Neural progenitor cell (in vitro differentiated cells): ENCODE measurements at regions not wholly inside any gene's neighbourhood (a gene's known extent, or its start where the extent isn't known, plus 50 kb on each side); places are given as distances from the start of the nearest gene placed in this dataset.

Experiments used
- DNase-seq: peaks from one replicate; pipeline ENCODE4 v3.0.0-alpha.2; 2016; ENCODE audit warnings: low spot score
- H2AFZ ChIP-seq: fragments of 200-600 bp; sonication (generic); replicated peaks from 2 replicates; pipeline ENCODE4 v1.6.1; 2016; ENCODE audit warnings: antibody characterized with exemption
- H3F3A ChIP-seq: fragments of 200-600 bp; sonication (generic); 2 replicates; pipeline ENCODE4 v1.6.1; 2016; ENCODE audit warnings: antibody characterized with exemption, low read depth
- H3K27ac ChIP-seq: fragments of 200-600 bp; sonication (generic); 2 replicates; pipeline ENCODE4 v1.5.1; 2016; ENCODE audit warnings: mild to moderate bottlenecking
- H3K27me3 ChIP-seq: fragments of 200-600 bp; sonication (generic); 2 replicates; pipeline ENCODE4 v1.6.1; 2016; ENCODE audit warnings: mild to moderate bottlenecking, moderate library complexity
- H3K36me3 ChIP-seq: fragments of 200-600 bp; sonication (generic); 2 replicates; pipeline ENCODE4 v1.5.1; 2016
- H3K4me1 ChIP-seq: fragments of 200-600 bp; sonication (generic); 2 replicates; pipeline ENCODE4 v1.6.1; 2016; ENCODE audit warnings: mixed run types
- H3K4me2 ChIP-seq: fragments of 200-600 bp; sonication (generic); 2 replicates; pipeline ENCODE4 v1.6.1; 2016
- H3K4me3 ChIP-seq: fragments of 200-600 bp; sonication (generic); 2 replicates; pipeline ENCODE4 v1.5.1; 2016
- H3K79me2 ChIP-seq: fragments of 200-600 bp; sonication (generic); 2 replicates; pipeline ENCODE4 v1.6.1; 2016; ENCODE audit warnings: low read depth
- H3K9ac ChIP-seq: fragments of 200-600 bp; sonication (generic); 2 replicates; pipeline ENCODE4 v1.6.1; 2016
- H3K9me3 ChIP-seq: fragments of 200-600 bp; sonication (generic); 2 replicates; pipeline ENCODE4 v1.5.1; 2016; ENCODE audit warnings: low read depth
- H4K20me1 ChIP-seq: fragments of 200-600 bp; sonication (generic); 2 replicates; pipeline ENCODE4 v1.6.1; 2016; ENCODE audit warnings: low read depth
- H3K27ac Mint-ChIP-seq: 3 replicates; pipeline ENCODE4 v1.8.0; 2021; ENCODE audit warnings: mixed read lengths
- H3K27me3 Mint-ChIP-seq: 2 replicates; pipeline ENCODE4 v1.8.0; 2022; ENCODE audit warnings: low read depth, mild to moderate bottlenecking, inconsistent platforms, moderate library complexity, mixed read lengths; ENCODE audit not compliant: insufficient read depth
- H3K36me3 Mint-ChIP-seq: 3 replicates; pipeline ENCODE4 v1.8.0; 2021; ENCODE audit warnings: mixed read lengths
- H3K4me1 Mint-ChIP-seq: 3 replicates; pipeline ENCODE4 v1.8.0; 2021; ENCODE audit warnings: mixed read lengths
- H3K4me3 Mint-ChIP-seq: 3 replicates; pipeline ENCODE4 v1.8.0; 2021; ENCODE audit warnings: mild to moderate bottlenecking, moderate library complexity, mixed read lengths
- H3K9me3 Mint-ChIP-seq: 3 replicates; pipeline ENCODE4 v1.8.0; 2020; ENCODE audit warnings: mixed read lengths
- EZH2 ChIP-seq: fragments of 200-600 bp; sonication (generic); IDR thresholded peaks from 2 replicates; pipeline ENCODE4 v1.6.1; 2017; ENCODE audit warnings: antibody characterized with exemption, mild to moderate bottlenecking, moderate library complexity
- EZH2phosphoT487 ChIP-seq: fragments of 200-600 bp; sonication (generic); IDR thresholded peaks from 2 replicates; pipeline ENCODE4 v1.6.1; 2017; ENCODE audit warnings: antibody characterized with exemption
- TF ChIP-seq, protein P1 (sequence below): fragments of 200-600 bp; sonication (generic); IDR thresholded peaks from 2 replicates; pipeline ENCODE4 v1.5.1; 2017; ENCODE audit warnings: antibody characterized with exemption, mild to moderate bottlenecking

DNA sequence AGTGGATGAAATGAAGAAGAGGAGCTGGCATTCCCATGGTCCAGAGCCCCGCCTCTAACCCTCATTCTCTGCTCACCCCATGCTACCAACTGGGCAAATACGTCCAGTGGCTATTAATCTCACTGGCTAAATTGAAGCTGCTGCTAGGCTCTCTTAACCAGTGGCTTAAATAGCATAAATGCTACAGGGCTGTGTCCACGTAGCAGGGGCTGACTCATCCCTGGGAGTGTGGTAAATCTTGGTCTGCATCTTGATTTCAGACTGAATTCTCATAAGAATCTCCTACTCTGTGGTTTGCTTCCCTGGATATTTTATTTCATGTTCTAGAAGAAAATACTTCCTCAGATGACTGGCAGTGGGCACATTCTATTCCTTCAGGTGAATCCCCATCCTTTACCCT, 193.1 kb upstream of the ARG1 start:
- H3K36me3 Mint-ChIP-seq = peaks cover under 1% of the 10 kb centered on the region
- no peak overlapping the region for H3K9ac ChIP-seq
- peaks cover 6% of the 10 kb centered on the region for H3K4me1 ChIP-seq
- H3K27me3 ChIP-seq = no peaks in the 10 kb centered on the region
- H3K27me3 Mint-ChIP-seq = peaks cover 6% of the 10 kb centered on the region
- H3K79me2 ChIP-seq = no peaks in the 10 kb centered on the region
- H3F3A ChIP-seq = no peaks in the 10 kb centered on the region
- H3K27ac Mint-ChIP-seq = no peak overlapping the region
- peaks cover under 1% of the 10 kb centered on the region for H3K9me3 Mint-ChIP-seq
- no peak for DNase-seq
- H3K9me3 ChIP-seq = no peaks in the 10 kb centered on the region
- no peak overlapping the region for H3K4me3 ChIP-seq
- peaks cover 36% of the 10 kb centered on the region for H3K4me1 Mint-ChIP-seq
- no peak overlapping the region for H3K4me2 ChIP-seq
- H2AFZ ChIP-seq = no peak overlapping the region
- no peak overlapping the region for H3K4me3 Mint-ChIP-seq
- TF ChIP-seq EZH2phosphoT487 (no peak), EZH2 (no peak)
- TF ChIP-seq, protein P1, sequence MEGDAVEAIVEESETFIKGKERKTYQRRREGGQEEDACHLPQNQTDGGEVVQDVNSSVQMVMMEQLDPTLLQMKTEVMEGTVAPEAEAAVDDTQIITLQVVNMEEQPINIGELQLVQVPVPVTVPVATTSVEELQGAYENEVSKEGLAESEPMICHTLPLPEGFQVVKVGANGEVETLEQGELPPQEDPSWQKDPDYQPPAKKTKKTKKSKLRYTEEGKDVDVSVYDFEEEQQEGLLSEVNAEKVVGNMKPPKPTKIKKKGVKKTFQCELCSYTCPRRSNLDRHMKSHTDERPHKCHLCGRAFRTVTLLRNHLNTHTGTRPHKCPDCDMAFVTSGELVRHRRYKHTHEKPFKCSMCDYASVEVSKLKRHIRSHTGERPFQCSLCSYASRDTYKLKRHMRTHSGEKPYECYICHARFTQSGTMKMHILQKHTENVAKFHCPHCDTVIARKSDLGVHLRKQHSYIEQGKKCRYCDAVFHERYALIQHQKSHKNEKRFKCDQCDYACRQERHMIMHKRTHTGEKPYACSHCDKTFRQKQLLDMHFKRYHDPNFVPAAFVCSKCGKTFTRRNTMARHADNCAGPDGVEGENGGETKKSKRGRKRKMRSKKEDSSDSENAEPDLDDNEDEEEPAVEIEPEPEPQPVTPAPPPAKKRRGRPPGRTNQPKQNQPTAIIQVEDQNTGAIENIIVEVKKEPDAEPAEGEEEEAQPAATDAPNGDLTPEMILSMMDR = no peak
- H3K27ac ChIP-seq = no peak overlapping the region
- no peaks in the 10 kb centered on the region for H3K36me3 ChIP-seq
- no peaks in the 10 kb centered on the region for H4K20me1 ChIP-seq

DNA sequence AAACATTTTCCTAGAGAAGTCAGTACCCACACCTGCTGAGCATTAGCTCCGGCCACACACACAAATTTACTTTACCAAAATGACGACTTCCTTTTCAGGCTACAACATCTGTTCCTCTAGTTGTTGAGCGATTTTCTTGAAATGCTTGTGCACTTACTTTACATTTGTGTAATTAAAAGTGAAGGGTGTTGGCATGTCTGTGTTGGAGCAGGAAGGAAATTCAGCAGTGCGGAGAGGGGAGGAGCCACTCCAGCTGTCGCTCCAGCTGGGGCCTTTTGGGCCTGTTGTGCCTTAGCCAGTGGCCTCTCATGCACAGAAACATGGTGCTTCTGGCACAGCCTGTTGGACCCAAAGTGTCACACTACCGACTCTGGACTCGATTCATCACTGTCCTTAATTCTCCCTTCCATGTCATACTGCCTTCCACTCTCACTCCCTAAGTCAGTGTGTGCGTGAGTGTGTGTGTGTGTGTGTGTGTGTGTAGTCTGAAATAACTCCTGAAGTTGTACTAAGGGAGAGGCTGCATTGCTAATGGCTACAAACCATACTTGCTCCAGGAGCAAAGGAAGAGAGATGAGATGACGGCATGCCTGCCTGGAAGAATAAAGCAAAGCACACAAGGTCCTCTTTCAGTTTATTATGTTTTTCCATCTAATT, 191.8 kb upstream of the ARG1 start:
- Histone ChIP-seq H3K4me3 (no peak overlapping the region), H3K36me3 (no peaks in the 10 kb centered on the region), H4K20me1 (no peaks in the 10 kb centered on the region), H3K27me3 (no peaks in the 10 kb centered on the region), H3K79me2 (no peaks in the 10 kb centered on the region), H3K9ac (no peak overlapping the region), H3K4me2 (no peak overlapping the region), H3F3A (no peaks in the 10 kb centered on the region), H2AFZ (no peak overlapping the region), H3K9me3 (no peaks in the 10 kb centered on the region), H3K27ac (no peak overlapping the region), H3K4me1 (peaks cover 6% of the 10 kb centered on the region)
- Mint-ChIP-seq H3K36me3 (peaks cover 8% of the 10 kb centered on the region), H3K4me3 (no peak overlapping the region), H3K27ac (peak overlapping the region; percentile 64), H3K27me3 (peaks cover 11% of the 10 kb centered on the region), H3K4me1 (peaks cover 36% of the 10 kb centered on the region), H3K9me3 (peaks cover 10% of the 10 kb centered on the region)
- TF ChIP-seq EZH2 (no peak), EZH2phosphoT487 (no peak)
- TF ChIP-seq, protein P1 = no peak
- DNase-seq = no peak

GRCh38 chr6:131381709-131382093, 191.3 kb upstream of the ARG1 start:
- no peak overlapping the region for H3K27ac ChIP-seq
- Mint-ChIP-seq H3K9me3 (peaks cover 11% of the 10 kb centered on the region), H3K4me3 (no peak overlapping the region), H3K27ac (no peak overlapping the region), H3K4me1 (peaks cover 36% of the 10 kb centered on the region), H3K27me3 (peaks cover 12% of the 10 kb centered on the region), H3K36me3 (peaks cover 9% of the 10 kb centered on the region)
- no peak overlapping the region for H3K4me2 ChIP-seq
- no peak overlapping the region for H3K4me3 ChIP-seq
- no peak for DNase-seq
- peaks cover 6% of the 10 kb centered on the region for H3K4me1 ChIP-seq
- no peak overlapping the region for H3K9ac ChIP-seq
- TF ChIP-seq EZH2phosphoT487 = no peak
- no peak for TF ChIP-seq EZH2
- TF ChIP-seq, protein P1 = no peak
- no peaks in the 10 kb centered on the region for H3K9me3 ChIP-seq
- no peaks in the 10 kb centered on the region for H3K27me3 ChIP-seq
- H3K36me3 ChIP-seq = no peaks in the 10 kb centered on the region
- no peaks in the 10 kb centered on the region for H3F3A ChIP-seq
- H4K20me1 ChIP-seq = no peaks in the 10 kb centered on the region
- H3K79me2 ChIP-seq = no peaks in the 10 kb centered on the region
- H2AFZ ChIP-seq = no peak overlapping the region
